Thyroid gland (tissue), 4 donors: ENCODE measurements at regions not wholly inside any gene's neighbourhood (a gene's known extent, or its start where the extent isn't known, plus 50 kb on each side); places are given as distances from the start of the nearest gene placed in this dataset.

Experiments
- POLR2A ChIP-seq, 2 donors: fragments of 450-650 bp; IDR thresholded peaks; one replicate each; pipeline ENCODE4 v1.6.1; 2017; ENCODE audit warnings: antibody characterized with exemption in 2 of 2, mild to moderate bottlenecking in 2 of 2, moderate library complexity in 1 of 2
- TF ChIP-seq, protein P1 (sequence below), 6 experiments: fragments of 200-600 bp in 3 of 6; fragments of 450-650 bp in 3 of 6; sonication (generic) in 3 of 6; IDR thresholded peaks; one replicate each; pipeline ENCODE4 v1.5.1; 2016 to 2019; ENCODE audit warnings: antibody characterized with exemption in 6 of 6, mild to moderate bottlenecking in 2 of 6, inconsistent platforms in 1 of 6, moderate library complexity in 1 of 6

DNA sequence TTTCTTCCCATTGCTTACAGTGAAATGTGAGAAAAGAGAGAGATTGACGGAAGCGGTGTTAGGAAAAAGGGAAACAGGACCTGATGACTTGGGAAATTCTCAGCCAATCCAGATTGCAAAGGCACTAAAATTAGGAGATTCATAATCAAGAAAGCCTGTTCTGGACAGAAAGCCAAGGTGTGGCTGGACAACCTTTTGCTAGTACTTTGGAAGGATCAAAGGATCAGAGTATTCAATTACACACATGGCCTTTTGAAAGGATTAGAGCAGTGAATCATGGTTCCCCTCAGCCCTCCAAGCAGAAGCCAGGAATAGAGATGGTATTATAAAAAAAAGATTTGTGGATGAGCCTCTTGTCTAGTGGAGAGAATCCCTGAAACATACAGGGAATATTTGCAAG lies 669.8 kb upstream of the ADAMTS5 start:
- TF ChIP-seq, protein P1, sequence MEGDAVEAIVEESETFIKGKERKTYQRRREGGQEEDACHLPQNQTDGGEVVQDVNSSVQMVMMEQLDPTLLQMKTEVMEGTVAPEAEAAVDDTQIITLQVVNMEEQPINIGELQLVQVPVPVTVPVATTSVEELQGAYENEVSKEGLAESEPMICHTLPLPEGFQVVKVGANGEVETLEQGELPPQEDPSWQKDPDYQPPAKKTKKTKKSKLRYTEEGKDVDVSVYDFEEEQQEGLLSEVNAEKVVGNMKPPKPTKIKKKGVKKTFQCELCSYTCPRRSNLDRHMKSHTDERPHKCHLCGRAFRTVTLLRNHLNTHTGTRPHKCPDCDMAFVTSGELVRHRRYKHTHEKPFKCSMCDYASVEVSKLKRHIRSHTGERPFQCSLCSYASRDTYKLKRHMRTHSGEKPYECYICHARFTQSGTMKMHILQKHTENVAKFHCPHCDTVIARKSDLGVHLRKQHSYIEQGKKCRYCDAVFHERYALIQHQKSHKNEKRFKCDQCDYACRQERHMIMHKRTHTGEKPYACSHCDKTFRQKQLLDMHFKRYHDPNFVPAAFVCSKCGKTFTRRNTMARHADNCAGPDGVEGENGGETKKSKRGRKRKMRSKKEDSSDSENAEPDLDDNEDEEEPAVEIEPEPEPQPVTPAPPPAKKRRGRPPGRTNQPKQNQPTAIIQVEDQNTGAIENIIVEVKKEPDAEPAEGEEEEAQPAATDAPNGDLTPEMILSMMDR (IDR thresholded peaks at IDR 0.05), result no peak
- no peak for TF ChIP-seq POLR2A (IDR thresholded peaks at IDR 0.05)
